ENCODE measurements at regions not wholly inside any gene's neighbourhood (a gene's known extent, or its start where the extent isn't known, plus 50 kb on each side); places are given as distances from the start of the nearest gene placed in this dataset.

DNA sequence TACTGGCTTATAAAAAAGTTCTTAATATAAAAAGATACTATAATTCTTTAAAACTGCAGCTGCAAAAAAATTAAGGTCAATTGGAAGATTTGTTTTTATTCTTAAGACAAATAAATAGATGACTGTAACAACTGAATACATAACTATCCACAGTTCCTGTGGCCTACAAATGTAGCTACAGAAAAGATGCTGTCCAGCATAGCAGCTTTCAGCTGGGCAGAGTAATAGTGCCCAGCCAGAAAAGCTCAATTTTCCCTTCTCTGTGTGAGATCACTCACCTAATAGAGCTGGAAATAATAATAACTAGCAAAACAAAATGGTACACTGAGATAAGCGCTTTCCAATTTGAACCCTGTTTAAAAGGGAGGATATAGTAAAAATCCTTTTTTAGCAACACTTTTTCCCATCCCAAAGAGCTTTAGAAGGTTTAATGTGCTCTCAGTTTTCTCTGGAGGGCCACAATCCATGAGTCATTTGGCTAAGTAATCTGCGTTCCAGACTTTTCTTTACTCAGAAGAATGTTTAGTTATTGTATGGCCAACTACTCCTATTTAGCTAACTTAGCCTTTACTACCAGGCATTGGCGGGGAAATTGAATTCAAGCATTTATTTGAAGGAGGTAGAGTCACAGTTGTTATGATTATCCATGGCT lies 158.1 kb upstream of the SLC39A10 start:
- FAIRE-seq, result no peak

DNA sequence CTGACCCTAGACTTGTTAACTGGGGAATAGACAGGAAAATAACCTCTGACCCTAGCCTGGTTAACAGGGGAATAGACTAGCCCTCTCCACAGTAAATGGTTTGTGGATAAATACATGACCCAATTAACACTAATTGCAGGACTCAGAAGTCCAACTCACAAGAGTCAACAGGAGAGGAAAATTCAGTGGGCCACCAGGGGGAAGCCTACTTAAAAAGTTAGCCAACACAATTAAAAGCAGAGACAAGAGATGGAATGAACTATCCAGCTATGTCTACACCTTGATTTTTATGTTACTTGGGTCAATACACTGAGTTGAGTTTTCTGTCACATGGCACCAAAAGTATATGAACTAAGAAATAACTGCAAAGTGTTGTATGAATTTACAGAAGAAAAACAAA lies 158.8 kb upstream of the SLC39A10 start:
- no peak for DNase-seq (ENCODE audit: low spot score)
- no peak for FAIRE-seq

More for the DNA sequence above, 158.1 kb upstream of the SLC39A10 start:
- no peak for DNase-seq (ENCODE audit: low spot score)

DNA sequence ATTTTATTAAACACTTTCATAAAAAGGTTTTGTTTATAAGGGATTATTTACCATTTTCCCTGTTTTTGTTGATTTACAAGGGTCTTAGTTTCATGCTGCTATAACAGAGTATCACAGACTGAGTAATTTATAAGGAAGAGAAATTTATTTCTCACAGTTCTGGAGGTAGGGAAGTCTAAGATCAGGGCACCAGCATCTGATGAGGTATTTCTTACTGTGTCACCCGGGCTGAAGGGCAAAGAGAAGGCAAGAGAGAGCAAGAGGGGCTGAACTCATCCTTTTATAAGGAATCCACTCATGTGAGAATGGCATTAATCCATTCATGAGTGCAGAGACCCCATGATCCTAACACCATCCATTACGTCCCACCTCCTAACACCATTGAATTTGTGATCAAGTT lies 160.0 kb upstream of the SLC39A10 start:
- DNase-seq (ENCODE audit: low spot score) (no peak), FAIRE-seq (no peak)

DNA sequence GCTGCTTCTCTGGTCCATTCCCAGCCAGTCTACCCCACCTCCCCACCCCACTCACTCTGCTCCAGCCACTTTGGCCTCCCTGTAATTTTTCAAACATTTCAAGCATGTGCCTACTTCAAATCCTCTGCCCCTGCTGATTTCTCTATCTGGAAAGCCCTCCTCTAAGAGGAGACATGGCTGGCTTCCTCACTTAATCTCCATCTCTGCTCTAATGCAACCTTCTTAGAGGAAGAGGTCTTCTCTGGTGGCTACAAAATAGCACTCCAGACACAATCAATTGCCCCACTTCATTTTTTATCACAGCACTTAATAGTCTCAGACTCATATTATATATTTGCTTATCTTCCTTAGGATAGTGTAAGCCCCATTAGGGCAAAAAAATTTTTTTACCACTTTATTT lies 161.1 kb upstream of the SLC39A10 start:
- DNase-seq (ENCODE audit: low spot score) (no peak), FAIRE-seq (no peak)

DNA sequence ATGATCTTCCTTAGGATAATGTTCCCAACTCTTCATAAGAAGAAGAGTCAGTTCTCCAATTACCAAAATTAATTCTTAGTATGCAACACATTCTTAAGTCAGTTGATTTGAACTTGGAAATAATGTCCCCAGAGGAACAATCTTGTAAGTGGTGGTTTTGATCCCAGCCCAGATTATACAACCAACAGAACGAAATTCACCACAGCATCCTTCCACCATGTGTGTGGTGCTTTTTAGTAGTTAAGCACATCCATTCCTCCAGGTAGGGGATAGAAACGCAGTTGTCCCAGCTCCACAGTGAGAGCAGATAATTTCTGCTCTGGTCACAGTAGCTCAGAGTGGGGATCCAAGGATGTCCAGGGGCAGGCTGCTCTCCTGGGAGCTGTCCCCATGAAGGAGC lies 161.7 kb upstream of the SLC39A10 start:
- no peak for FAIRE-seq

DNA sequence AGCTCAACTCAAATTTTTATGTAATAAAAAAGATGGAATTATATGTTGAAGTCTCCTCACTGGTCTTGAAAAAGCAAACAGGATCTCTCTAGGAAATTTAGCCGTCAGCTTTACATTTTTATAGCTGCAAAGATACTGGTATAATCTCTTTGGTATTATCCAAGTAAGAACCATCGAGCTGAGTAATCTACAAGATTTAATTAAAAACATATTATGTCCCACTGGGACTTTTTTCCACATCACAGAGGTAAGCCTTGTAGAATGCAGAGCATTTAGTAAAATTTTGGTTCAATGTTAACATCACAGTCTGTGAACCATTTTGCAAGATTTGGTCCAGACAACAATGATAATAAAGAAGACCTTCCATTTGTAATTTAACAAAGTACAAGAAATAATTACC lies 162.6 kb upstream of the SLC39A10 start:
- DNase-seq (ENCODE audit: low spot score) (no peak), FAIRE-seq (no peak)

More for the DNA sequence above, 161.7 kb upstream of the SLC39A10 start:
- DNase-seq (ENCODE audit: low spot score), result no peak

DNA sequence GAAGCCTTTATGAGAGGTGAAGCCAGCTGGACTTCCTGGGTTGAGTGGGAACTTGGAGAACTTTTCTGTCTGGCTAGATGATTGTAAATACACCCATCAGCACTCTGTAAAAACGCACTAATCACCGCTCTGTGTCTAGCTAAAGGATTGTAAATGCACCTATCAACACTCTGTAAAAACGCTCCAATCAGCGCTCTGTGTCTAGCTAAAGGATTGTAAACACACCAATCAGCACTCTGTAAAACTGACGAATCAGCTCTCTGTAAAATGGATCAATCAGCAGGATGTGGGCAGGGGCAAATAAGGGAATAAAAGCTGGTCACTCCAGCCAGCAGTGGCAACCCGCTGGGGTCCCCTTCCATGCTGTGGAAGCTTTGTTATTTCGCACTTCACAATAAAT lies 163.6 kb upstream of the SLC39A10 start:
- no peak for DNase-seq (ENCODE audit: low spot score)
- FAIRE-seq, result no peak

DNA sequence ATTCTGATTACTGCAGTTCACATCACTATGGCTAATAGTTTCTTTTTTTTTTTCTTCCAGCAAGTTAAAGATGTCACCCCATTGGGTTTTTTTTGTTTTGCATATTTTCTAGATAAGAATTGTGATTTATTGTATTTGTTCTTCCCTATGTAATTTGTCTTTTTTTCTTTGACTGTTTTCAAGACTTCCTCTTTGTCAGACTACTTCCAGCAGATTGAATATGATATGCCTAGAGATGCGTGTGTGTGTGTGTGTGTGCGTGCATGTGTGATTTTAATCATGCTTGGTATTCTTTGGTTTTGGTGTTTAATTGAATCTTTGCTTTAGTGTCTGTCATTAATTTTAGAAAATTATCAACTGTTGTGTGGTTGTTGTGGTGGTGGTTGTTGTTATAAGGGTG lies 166.7 kb upstream of the SLC39A10 start:
- FAIRE-seq, result no peak
- DNase-seq (ENCODE audit: low spot score), result no peak

DNA sequence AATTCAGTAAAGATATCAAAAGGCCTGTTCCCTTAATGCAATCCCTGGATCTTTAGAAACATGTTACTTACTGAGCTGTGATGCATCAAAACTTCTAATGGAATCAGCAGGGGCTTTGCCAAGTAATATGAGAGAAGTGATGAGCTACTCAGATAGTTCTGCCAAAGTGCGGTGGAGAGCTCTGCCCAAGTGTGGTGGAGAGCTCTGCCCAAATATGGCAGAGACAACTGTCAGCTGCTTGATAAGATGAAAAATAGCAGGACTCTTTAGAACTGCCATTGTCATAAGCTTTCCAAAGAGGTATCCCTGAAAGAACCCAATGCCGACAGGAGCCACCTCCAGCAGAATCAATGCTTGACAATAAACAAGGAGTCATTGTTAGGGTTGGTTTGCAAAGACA lies 167.9 kb upstream of the SLC39A10 start:
- no peak for FAIRE-seq

DNA sequence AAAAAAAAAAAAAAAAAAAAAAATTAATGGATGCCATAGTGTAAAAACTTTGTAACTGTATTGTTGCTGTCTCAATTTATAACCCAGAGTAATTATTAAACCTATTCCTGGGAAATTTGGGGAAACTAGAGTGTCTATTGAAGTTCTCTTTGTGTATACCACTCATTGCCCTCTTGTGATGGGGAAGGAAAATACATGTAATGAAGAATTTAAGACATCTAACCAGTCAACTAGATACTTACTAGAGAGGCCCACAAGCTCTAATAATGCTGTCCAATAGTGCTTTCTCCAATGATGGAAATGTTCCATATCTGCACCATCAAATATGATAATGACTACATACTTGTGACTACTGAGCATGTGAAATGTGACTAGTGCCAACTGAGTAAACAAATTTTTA lies 168.5 kb upstream of the SLC39A10 start:
- no peak for FAIRE-seq
- DNase-seq (ENCODE audit: low spot score), result no peak

More for the DNA sequence above, 167.9 kb upstream of the SLC39A10 start:
- DNase-seq (ENCODE audit: low spot score), result no peak

DNA sequence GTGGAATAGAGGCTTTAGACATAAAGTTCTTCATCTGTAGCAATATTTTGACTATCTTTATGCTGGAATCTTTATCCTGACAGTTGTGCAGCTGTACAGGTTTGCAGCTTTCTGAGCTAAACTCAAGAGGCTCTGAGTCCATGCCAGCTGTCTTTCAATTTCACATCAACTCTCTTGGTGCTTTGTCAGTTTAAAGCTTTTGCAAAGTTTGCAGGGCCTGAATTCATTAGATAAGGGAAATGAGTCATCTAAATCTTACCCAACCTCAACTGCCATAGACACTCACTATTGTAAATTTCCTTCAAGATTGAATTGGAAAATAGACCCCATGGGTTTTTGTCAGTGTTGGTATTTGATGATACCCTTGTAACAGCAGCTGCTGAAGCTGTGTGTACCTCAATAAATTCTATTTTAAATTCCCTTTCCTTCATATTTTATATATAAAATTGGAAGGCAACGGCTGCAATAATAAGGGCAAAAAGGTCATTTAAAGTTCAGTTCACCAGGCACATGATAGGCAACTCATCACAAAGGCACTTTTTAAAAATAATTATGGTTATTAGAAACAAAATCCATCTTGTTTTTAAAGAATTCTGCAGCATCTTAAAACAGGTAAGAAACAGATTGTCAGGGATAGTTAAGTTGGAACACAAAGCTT lies 169.9 kb upstream of the SLC39A10 start:
- FAIRE-seq (no peak), DNase-seq (ENCODE audit: low spot score) (peak; percentile 32)

DNA sequence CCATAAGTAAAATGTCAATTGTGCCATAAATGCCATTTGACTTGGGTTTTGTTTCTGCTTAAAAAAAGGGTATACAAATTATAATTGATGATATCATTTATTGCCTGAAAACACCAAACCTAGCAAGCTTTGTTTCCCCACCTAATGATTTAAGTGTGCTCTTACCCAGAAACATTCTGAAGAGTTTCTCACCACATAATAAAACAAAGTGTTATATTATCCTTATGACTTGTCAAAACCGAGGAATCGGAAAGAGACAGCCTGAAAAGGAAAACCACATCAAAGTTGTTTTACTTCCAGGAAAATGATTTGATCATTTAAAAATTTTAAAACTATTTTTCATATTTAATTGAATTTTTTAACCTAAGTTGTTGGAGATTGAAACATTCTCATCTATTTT lies 170.5 kb upstream of the SLC39A10 start:
- DNase-seq (ENCODE audit: low spot score), result no peak
- FAIRE-seq, result no peak

DNA sequence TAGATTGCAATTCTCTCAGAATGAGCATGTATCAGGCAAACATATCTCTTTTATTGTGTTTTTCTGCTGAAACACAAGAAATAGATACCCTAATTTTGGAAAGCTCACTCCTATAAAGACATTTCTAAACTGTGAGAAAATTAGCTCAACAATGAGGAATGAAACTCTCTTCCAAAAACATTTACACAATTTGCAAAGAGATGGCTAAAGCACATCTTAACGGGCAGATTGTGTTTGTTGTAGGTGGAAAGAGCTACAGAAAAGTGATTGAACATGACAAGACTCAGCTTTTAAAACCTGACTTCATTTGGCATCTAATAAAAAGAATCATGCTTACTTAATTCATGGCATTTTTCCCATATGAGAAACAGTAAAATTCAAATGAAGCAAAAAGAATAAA lies 175.0 kb upstream of the SLC39A10 start:
- DNase-seq (ENCODE audit: low spot score) (no peak), FAIRE-seq (no peak)

DNA sequence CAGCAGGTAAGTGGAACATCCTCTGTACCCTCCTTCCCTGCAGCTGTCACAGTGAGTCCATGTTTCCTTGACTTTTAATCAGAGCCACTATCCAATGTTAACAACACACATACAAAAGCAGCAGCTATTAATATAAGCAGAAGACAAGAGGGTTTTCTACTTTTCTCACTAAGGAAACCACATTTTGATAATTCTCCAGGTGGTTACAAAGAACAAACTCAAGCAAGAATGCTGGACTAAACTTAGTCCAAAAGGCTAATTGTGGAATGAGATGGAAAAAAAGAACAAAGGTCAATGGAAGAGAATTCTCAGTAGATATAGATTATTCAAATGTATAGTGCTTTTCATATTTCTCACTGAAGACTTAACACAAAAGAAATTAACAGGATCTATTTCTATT lies 176.9 kb upstream of the SLC39A10 start:
- DNase-seq (ENCODE audit: low spot score) (no peak), FAIRE-seq (no peak)

DNA sequence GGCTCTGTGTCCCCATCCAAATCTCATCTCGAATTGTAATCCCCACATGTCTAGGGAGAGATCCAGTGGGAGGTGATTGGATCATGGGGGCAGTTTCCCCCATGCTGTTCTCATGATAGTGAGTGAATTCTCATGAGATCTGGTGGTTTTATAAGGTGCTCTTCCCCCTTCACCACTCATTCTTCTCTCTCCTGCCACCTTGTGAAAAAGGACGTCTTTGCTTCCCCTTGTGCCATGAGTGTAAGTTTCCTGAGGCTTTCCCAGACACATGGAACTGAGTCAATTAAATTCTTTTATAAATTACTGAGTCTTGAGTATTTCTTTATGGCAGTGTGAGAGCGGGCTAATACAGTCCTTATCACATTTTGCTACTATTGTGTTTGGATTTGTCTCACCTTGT lies 177.6 kb upstream of the SLC39A10 start:
- DNase-seq (ENCODE audit: low spot score) (no peak), FAIRE-seq (no peak)

DNA sequence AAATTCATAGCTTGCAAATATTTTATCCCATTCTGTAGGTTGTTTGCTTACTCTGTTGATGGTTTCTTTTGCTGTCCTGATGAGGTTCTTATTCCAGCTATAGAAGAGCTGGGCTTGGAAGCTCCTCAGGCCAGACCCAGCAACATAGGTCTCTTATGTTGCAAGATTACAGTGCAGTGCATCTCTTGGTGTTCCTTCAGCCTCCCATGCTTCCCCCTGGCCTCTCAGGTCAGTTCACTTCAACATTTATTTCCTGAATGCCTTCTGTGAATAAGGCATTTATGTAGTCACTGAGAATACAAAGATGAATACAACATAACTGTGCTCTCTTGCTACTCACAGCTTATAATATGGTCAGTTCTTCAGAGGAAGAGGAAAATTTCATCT lies 179.0 kb upstream of the SLC39A10 start:
- DNase-seq (ENCODE audit: low spot score), result no peak
- FAIRE-seq, result no peak

DNA sequence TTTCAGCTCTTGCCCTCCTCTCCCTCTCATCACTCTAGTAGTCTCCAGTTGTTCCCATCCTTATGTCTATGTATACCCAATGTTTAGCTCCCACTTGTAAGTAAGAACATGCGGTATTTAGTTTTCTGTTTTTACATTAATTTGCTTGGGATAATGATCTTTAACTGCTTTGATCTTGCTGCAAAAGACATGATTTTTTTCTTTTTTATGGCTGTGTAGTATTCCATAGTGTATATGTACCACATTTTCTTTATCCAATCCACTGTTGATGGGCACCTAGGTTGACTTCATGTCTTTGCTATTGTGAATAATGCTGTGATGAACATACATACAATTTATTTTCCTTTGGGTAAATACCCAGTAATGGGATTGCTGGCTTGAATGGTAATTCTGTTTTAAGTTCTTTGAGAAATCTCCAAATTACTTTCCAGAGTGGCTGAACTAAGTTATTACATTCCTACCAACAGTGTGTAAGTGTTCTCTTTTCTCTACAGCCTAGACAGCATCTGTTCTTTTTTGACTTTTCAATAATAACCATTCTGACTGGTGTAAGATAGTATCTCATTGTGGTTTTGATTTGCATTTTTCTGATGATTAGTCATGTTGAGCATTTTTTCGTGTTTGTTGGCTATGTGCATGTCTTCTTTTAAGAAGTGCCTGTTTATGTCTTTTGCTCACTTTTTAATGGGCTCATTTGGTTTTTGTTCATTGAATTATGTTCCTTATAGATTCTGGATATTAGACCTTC lies 179.6 kb upstream of the SLC39A10 start:
- FAIRE-seq, result no peak
- DNase-seq (ENCODE audit: low spot score), result no peak

DNA sequence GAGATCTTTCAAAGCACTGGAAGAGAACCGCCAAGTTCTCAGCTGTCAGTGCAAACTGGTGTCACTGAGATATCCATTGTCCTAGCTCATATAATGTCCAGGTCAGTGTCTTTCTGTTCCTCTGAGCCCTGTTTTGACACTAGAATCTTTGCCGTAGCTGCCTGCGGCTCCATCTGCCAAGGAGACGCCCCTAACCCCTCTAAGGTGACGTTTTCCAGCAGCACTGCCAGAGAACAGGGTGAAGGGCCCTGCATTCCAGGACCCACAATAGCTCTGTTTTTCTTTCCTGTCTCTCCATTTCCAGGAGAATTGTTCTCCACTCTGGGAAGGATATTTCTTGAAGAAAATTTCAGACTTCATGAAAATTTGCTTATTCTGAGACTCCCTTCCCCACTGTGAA lies 181.7 kb upstream of the SLC39A10 start:
- no peak for DNase-seq (ENCODE audit: low spot score)
- FAIRE-seq, result no peak

DNA sequence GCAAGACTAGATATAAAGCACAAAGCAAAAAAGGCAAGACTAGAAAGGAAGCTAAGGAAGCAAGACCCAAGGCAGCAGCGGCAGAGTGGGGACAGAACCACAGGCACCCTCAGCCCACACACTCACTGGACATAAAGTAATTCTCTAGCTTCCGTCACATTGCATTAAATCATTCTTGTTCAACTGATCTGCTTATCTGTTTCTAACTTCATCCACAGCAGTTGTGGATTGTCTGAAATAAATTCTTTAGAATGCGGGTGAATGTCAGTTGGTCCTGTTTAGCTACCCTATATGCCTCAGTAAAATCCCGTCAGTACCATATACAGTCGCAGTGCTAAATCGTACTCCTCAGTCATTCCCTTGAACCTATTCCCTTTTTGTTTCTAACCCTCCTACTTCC lies 183.2 kb upstream of the SLC39A10 start:
- FAIRE-seq, result no peak

DNA sequence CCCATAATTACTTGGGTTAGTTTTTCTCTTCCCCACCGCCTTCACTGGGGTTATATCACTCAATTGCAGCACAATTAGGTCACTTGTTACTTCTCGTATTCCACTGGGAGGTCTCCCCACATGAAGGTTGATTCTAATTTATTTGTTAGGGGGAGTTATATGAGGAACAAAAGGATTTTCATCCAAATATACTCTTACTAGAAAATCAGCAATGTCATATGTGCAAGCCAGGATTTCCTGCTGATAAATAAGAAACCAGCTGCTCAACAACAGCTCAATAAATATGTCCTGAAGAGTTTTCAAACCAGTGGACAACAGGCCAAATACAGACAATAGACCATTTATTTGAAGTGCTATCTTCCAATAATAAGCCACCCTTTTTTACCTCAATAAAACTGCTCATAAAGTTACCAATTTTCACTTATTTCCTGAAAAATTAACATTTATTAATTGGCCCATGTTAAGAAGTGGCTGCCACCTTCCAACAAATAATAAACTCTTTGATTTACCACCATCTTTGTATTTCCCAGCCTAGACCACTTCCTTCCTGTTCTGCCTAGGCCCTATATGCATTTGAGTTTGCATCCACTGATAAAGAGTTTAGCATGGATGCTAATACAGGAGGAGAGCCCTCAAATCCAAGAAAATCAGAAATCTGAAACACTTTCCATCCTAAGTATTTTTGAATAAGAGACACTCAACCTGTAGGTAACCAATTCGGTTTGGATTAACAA lies 184.4 kb upstream of the SLC39A10 start:
- FAIRE-seq (no peak), DNase-seq (ENCODE audit: low spot score) (no peak)

More for the DNA sequence above, 183.2 kb upstream of the SLC39A10 start:
- DNase-seq (ENCODE audit: low spot score), result no peak

DNA sequence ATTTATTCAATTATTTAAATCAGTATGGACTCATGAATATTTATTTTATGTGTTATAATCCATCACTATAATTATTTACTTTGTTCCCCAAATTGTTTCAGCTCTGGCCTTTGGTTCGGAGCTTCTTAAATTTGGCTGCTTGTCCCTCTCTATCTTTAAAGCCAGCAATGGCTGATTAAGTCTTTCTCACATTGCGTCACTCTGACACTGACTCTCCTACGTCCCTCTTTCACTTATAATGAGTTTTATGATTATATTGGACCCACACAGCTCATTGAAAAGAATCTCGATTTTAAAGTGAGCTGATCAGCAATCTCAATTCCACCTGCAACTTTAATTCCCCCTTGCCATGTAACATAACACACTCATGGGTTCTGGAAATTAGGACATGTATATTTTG lies 185.2 kb upstream of the SLC39A10 start:
- no peak for DNase-seq (ENCODE audit: low spot score)
- no peak for FAIRE-seq

DNA sequence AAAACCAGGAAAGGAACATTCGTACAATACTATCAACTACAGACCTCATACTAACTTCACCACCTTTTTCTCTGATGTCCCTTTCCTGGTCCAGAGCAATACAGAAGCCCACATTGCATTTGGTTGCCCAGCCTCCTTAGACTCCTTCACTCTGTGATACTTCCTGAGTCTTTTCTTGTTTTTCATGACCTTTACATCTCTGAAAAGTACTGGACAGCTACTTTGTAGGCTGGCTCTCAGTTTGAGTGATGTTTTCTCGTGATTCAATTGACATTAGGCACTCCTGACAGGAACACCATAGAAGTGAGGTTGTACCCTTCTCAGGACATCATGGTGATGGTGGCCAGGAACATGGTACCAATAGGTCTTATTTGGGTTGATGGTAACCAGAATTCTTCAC lies 185.9 kb upstream of the SLC39A10 start:
- no peak for DNase-seq (ENCODE audit: low spot score)
- no peak for FAIRE-seq
